Skeletal muscle tissue (tissue), 3 donors: ENCODE measurements at regions not wholly inside any gene's neighbourhood (a gene's known extent, or its start where the extent isn't known, plus 50 kb on each side); places are given as distances from the start of the nearest gene placed in this dataset.

Experiments used
- H3K27ac ChIP-seq: one replicate; pipeline ENCODE4 v1.7.0; 2013; ENCODE audit warnings: mild to moderate bottlenecking, low read depth, low read length, inconsistent platforms
- H3K27me3 ChIP-seq, 3 donors: one replicate each; pipeline ENCODE4 v1.7.0; 2013; ENCODE audit warnings: low read length in 3 of 3; ENCODE audit not compliant: control insufficient read depth in 3 of 3, insufficient read depth in 3 of 3
- H3K36me3 ChIP-seq, 3 donors: one replicate each; pipeline ENCODE4 v1.7.0; 2013; ENCODE audit warnings: low read length in 3 of 3; ENCODE audit not compliant: control insufficient read depth in 3 of 3, insufficient read depth in 3 of 3
- H3K4me1 ChIP-seq, 3 donors: one replicate each; pipeline ENCODE4 v1.7.0; 2013; ENCODE audit warnings: low read length in 3 of 3, mild to moderate bottlenecking in 3 of 3; ENCODE audit not compliant: control insufficient read depth in 3 of 3, insufficient read depth in 3 of 3
- H3K4me3 ChIP-seq, 3 donors: one replicate each; pipeline ENCODE4 v1.7.0; 2013; ENCODE audit warnings: low read length in 3 of 3
- H3K9ac ChIP-seq, 3 donors: one replicate each; pipeline ENCODE4 v1.7.0; 2013; ENCODE audit warnings: low read length in 3 of 3, mild to moderate bottlenecking in 3 of 3, moderate library complexity in 2 of 3, low read depth in 1 of 3
- H3K9me3 ChIP-seq, 3 donors: one replicate each; pipeline ENCODE4 v1.7.0; 2013; ENCODE audit warnings: low read length in 3 of 3; ENCODE audit not compliant: control insufficient read depth in 3 of 3
- donor health status: Osteomylitis.

- Histone ChIP-seq H3K36me3 (no peaks in the 10 kb centered on the region), H3K4me3 (no peak overlapping the region), H3K9me3 (no peaks in the 10 kb centered on the region), H3K27ac (no peak overlapping the region), H3K9ac (no peak overlapping the region), H3K4me1 (no peaks in the 10 kb centered on the region), H3K27me3 (no peaks in the 10 kb centered on the region)
These were observed 1044.2 kb downstream of the GLUD2 start for GRCh38 chrX:122091571-122091970.

GRCh38 chrX:122092360-122092759, 1045.0 kb downstream of the GLUD2 start:
- Histone ChIP-seq H3K9me3 (no peaks in the 10 kb centered on the region), H3K36me3 (no peaks in the 10 kb centered on the region), H3K9ac (no peak overlapping the region), H3K27ac (no peak overlapping the region), H3K4me3 (no peak overlapping the region), H3K27me3 (no peaks in the 10 kb centered on the region), H3K4me1 (no peaks in the 10 kb centered on the region)

GRCh38 chrX:122092978-122093377, 1045.6 kb downstream of the GLUD2 start:
- H3K9me3 ChIP-seq, result no peaks in the 10 kb centered on the region
- H3K4me3 ChIP-seq, result no peak overlapping the region
- no peaks in the 10 kb centered on the region for H3K36me3 ChIP-seq
- H3K9ac ChIP-seq, result no peak overlapping the region
- no peaks in the 10 kb centered on the region for H3K4me1 ChIP-seq
- H3K27ac ChIP-seq, result no peak overlapping the region
- H3K27me3 ChIP-seq, result no peaks in the 10 kb centered on the region

DNA sequence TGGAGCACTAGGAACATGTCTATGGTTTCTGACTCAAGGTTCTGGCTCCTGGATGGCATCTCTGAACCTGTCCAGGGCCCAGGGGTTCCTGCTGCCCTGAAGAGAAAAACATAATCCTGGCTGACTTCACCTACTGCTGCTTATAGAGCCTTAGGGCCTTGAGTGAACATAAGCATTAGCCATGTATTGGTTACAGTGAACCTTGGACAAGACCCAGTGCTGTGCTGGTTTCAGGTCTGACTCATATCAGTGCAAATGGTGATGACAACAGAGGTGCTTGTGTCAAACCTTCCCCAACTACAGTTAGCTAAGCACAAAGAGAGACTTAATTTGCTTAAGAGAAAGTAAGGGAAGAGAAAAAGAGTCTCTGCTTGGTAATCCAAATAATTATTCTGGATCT, 1047.2 kb downstream of the GLUD2 start:
- no peak overlapping the region for H3K4me3 ChIP-seq
- no peaks in the 10 kb centered on the region for H3K36me3 ChIP-seq
- no peak overlapping the region for H3K27ac ChIP-seq
- H3K4me1 ChIP-seq, result no peaks in the 10 kb centered on the region
- H3K9me3 ChIP-seq, result no peaks in the 10 kb centered on the region
- no peak overlapping the region for H3K9ac ChIP-seq
- no peaks in the 10 kb centered on the region for H3K27me3 ChIP-seq

- Histone ChIP-seq H3K9ac (no peak overlapping the region), H3K27ac (no peak overlapping the region), H3K27me3 (no peaks in the 10 kb centered on the region), H3K4me1 (no peaks in the 10 kb centered on the region), H3K9me3 (no peaks in the 10 kb centered on the region), H3K36me3 (no peaks in the 10 kb centered on the region), H3K4me3 (no peak overlapping the region)
These were observed 1066.0 kb downstream of the GLUD2 start for GRCh38 chrX:122113376-122113775.

GRCh38 chrX:122113896-122114295, 1066.5 kb downstream of the GLUD2 start:
- no peak overlapping the region for H3K4me3 ChIP-seq
- H3K36me3 ChIP-seq, result no peaks in the 10 kb centered on the region
- H3K4me1 ChIP-seq, result no peaks in the 10 kb centered on the region
- H3K9ac ChIP-seq, result no peak overlapping the region
- no peak overlapping the region for H3K27ac ChIP-seq
- H3K9me3 ChIP-seq, result no peaks in the 10 kb centered on the region
- H3K27me3 ChIP-seq, result no peaks in the 10 kb centered on the region

- no peak overlapping the region for H3K27ac ChIP-seq
- H3K4me3 ChIP-seq, result no peak overlapping the region
- H3K36me3 ChIP-seq, result no peaks in the 10 kb centered on the region
- no peaks in the 10 kb centered on the region for H3K27me3 ChIP-seq
- H3K9ac ChIP-seq, result no peak overlapping the region
- H3K9me3 ChIP-seq, result no peaks in the 10 kb centered on the region
- no peaks in the 10 kb centered on the region for H3K4me1 ChIP-seq
These were observed 1068.2 kb downstream of the GLUD2 start for GRCh38 chrX:122115604-122116003.

DNA sequence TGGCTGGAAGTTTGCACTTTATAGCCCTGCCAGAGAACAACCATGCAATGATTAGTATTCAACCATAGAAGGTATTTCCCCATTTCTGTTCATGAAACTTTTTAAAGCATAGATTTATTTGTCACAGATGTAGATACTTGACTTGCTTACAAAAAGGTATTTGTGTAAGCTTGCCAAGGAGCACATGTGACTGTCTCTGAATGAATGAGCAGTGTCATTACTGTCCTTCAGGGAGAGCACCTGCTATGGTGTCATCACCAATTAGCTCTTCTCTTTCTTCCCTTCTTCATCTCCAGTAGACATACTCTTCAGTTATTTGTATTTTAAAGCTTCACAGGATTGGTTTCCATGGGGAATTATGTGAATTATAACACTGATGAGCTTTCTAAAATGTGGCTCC, 1064.7 kb upstream of the GRIA3 start:
- H3K36me3 ChIP-seq, result no peaks in the 10 kb centered on the region
- no peak overlapping the region for H3K9ac ChIP-seq
- H3K4me1 ChIP-seq, result no peaks in the 10 kb centered on the region
- no peak overlapping the region for H3K27ac ChIP-seq
- H3K27me3 ChIP-seq, result no peaks in the 10 kb centered on the region
- H3K9me3 ChIP-seq, result no peaks in the 10 kb centered on the region
- no peak overlapping the region for H3K4me3 ChIP-seq

DNA sequence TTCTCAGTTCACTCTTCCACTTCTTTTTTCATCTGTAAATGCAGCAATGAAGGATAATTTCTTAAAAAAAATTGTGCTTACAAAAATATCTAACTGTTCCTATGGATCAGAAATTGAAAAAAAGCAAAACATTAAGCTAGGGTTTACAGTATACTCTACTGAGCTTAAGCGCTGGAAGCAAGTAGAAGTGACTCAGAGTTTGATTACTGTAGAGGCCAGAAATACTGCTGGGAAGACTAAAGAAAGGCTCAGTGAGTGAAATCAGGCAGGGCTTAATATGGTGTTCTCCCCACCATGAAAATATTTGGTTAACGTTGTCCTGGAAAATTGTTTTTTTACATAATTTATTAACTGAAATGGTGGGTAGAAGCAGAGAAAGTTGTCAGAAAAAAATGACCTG, 1061.8 kb upstream of the GRIA3 start:
- H3K27ac ChIP-seq, result no peak overlapping the region
- no peak overlapping the region for H3K9ac ChIP-seq
- no peaks in the 10 kb centered on the region for H3K4me1 ChIP-seq
- H3K9me3 ChIP-seq, result no peaks in the 10 kb centered on the region
- H3K27me3 ChIP-seq, result no peaks in the 10 kb centered on the region
- no peaks in the 10 kb centered on the region for H3K36me3 ChIP-seq
- H3K4me3 ChIP-seq, result no peak overlapping the region

GRCh38 chrX:122133478-122133877, 1050.6 kb upstream of the GRIA3 start:
- Histone ChIP-seq H3K27ac (no peak overlapping the region), H3K9ac (no peak overlapping the region), H3K27me3 (no peaks in the 10 kb centered on the region), H3K4me3 (no peak overlapping the region), H3K4me1 (no peaks in the 10 kb centered on the region), H3K9me3 (no peaks in the 10 kb centered on the region), H3K36me3 (no peaks in the 10 kb centered on the region)

- no peaks in the 10 kb centered on the region for H3K36me3 ChIP-seq
- H3K4me1 ChIP-seq, result no peaks in the 10 kb centered on the region
- no peaks in the 10 kb centered on the region for H3K27me3 ChIP-seq
- no peaks in the 10 kb centered on the region for H3K9me3 ChIP-seq
- no peak overlapping the region for H3K27ac ChIP-seq
- H3K4me3 ChIP-seq, result no peak overlapping the region
- H3K9ac ChIP-seq, result no peak overlapping the region
These were observed 1049.8 kb upstream of the GRIA3 start for GRCh38 chrX:122134291-122134690.
